ENCODE measurements at regions not wholly inside any gene's neighbourhood (a gene's known extent, or its start where the extent isn't known, plus 50 kb on each side); places are given as distances from the start of the nearest gene placed in this dataset.

- H3K27ac ChIP-seq (ENCODE audit: low read depth in 1 of 3, low read length in 2 of 3): no peak overlapping the region
Observed at GRCh38 chr10:21208666-21209316, 311.7 kb upstream of the NEBL start.

DNA sequence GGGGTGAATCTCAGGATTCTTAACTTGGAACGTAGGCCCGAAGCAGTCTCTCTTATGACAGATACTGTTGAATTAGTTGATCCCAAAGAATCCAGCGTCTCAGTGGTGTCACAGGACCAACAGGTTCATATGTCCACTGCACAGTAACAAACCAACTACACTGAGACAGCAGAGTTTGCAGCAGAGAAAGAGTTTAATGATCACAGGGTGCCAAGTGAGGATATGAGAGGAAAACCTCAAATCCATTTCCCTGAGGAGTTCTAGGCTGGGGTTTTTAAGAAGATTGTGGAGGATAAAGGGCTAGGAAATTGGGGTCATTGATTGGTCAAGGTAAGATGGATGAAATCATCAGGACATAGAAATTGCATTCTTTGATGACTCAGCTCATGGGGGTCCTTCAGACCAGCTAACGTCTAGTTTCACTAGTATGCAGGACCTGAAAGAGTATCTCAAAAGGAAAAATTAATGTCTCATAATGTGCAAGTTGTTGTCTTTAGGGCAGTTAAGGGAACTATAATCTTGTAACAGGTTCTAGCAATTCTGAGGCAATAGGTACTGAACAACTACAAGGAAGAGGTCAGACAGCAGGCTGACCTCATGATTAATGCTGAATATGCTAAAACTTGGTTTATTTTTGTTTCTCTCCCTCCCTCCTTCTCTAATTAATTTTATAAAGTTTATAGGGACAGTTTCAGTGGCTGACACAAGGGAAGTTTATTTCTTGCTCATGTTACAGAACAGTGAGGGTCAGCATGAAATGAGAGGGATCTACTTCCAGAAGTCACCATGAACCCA is 310.9 kb upstream of the NEBL start:
- peaks cover 0 to 3% (median 0%) of the 10 kb centered on the region in 3 donors for H3K27me3 ChIP-seq (ENCODE audit: control insufficient read depth in 3 of 3, insufficient read depth in 3 of 3, low read length in 3 of 3)
- H3K4me1 ChIP-seq (ENCODE audit: control insufficient read depth in 3 of 3, insufficient read depth in 2 of 3, low read depth in 1 of 3, low read length in 2 of 3): no peaks in the 10 kb centered on the region
- H3K4me3 ChIP-seq (ENCODE audit: low read depth in 1 of 3, low read length in 3 of 3): no peak overlapping the region
- DNase-seq (no peak), FAIRE-seq (no peak)
- H3K36me3 ChIP-seq (ENCODE audit: control insufficient read depth in 3 of 3, insufficient read depth in 2 of 3, low read depth in 1 of 3, low read length in 3 of 3): no peaks in the 10 kb centered on the region
- WGBS, 3 donors: 82 to 87% (median 83%) methylated on average over 4 of the region's 4 CpGs
- H3K9me3 ChIP-seq (ENCODE audit: control insufficient read depth in 2 of 2, insufficient read depth in 1 of 2, low read depth in 1 of 2, low read length in 1 of 2): peaks cover 0 to 7% of the 10 kb centered on the region in 2 donors
- H3K27ac ChIP-seq (ENCODE audit: low read depth in 1 of 3, low read length in 2 of 3): no peak overlapping the region

More at GRCh38 chr10:21208666-21209316, 311.7 kb upstream of the NEBL start:
- Histone ChIP-seq H3K36me3 (ENCODE audit: control insufficient read depth in 3 of 3, insufficient read depth in 2 of 3, low read depth in 1 of 3, low read length in 3 of 3) (no peaks in the 10 kb centered on the region), H3K9me3 (ENCODE audit: control insufficient read depth in 2 of 2, insufficient read depth in 1 of 2, low read depth in 1 of 2, low read length in 1 of 2) (peaks cover 0 to 7% of the 10 kb centered on the region in 2 donors), H3K27me3 (ENCODE audit: control insufficient read depth in 3 of 3, insufficient read depth in 3 of 3, low read length in 3 of 3) (peaks cover 0 to 3% (median 0%) of the 10 kb centered on the region in 3 donors), H3K4me1 (ENCODE audit: control insufficient read depth in 3 of 3, insufficient read depth in 2 of 3, low read depth in 1 of 3, low read length in 2 of 3) (no peaks in the 10 kb centered on the region), H3K4me3 (ENCODE audit: low read depth in 1 of 3, low read length in 3 of 3) (no peak overlapping the region)
- 60 to 70% (median 66%) methylated on average over 7 of the region's 7 CpGs for WGBS, 3 donors
- FAIRE-seq (no peak), DNase-seq (no peak)

- Histone ChIP-seq H3K27ac (ENCODE audit: low read depth in 1 of 3, low read length in 2 of 3) (no peak overlapping the region), H3K9me3 (ENCODE audit: control insufficient read depth in 2 of 2, insufficient read depth in 1 of 2, low read depth in 1 of 2, low read length in 1 of 2) (peaks cover 0 to 7% of the 10 kb centered on the region in 2 donors), H3K4me1 (ENCODE audit: control insufficient read depth in 3 of 3, insufficient read depth in 2 of 3, low read depth in 1 of 3, low read length in 2 of 3) (no peaks in the 10 kb centered on the region), H3K4me3 (ENCODE audit: low read depth in 1 of 3, low read length in 3 of 3) (no peak overlapping the region), H3K27me3 (ENCODE audit: control insufficient read depth in 3 of 3, insufficient read depth in 3 of 3, low read length in 3 of 3) (peaks cover 0 to 3% (median 0%) of the 10 kb centered on the region in 3 donors), H3K36me3 (ENCODE audit: control insufficient read depth in 3 of 3, insufficient read depth in 2 of 3, low read depth in 1 of 3, low read length in 3 of 3) (no peaks in the 10 kb centered on the region)
- DNase-seq (no peak), FAIRE-seq (peak; percentile 39)
Observed at GRCh38 chr10:21205328-21205727, 308.2 kb upstream of the NEBL start.

GRCh38 chr10:21203473-21204107 is 306.5 kb upstream of the NEBL start:
- Histone ChIP-seq H3K36me3 (ENCODE audit: control insufficient read depth in 3 of 3, insufficient read depth in 2 of 3, low read depth in 1 of 3, low read length in 3 of 3) (no peaks in the 10 kb centered on the region), H3K4me1 (ENCODE audit: control insufficient read depth in 3 of 3, insufficient read depth in 2 of 3, low read depth in 1 of 3, low read length in 2 of 3) (no peaks in the 10 kb centered on the region), H3K27ac (ENCODE audit: low read depth in 1 of 3, low read length in 2 of 3) (no peak overlapping the region), H3K9me3 (ENCODE audit: control insufficient read depth in 2 of 2, insufficient read depth in 1 of 2, low read depth in 1 of 2, low read length in 1 of 2) (peaks cover 0 to 9% of the 10 kb centered on the region in 2 donors), H3K4me3 (ENCODE audit: low read depth in 1 of 3, low read length in 3 of 3) (no peak overlapping the region), H3K27me3 (ENCODE audit: control insufficient read depth in 3 of 3, insufficient read depth in 3 of 3, low read length in 3 of 3) (peaks cover 0 to 2% (median 0%) of the 10 kb centered on the region in 3 donors)
- 69 to 75% (median 71%) methylated on average over 10 of the region's 10 CpGs for WGBS, 3 donors
- DNase-seq: no peak
- FAIRE-seq: no peak

DNA sequence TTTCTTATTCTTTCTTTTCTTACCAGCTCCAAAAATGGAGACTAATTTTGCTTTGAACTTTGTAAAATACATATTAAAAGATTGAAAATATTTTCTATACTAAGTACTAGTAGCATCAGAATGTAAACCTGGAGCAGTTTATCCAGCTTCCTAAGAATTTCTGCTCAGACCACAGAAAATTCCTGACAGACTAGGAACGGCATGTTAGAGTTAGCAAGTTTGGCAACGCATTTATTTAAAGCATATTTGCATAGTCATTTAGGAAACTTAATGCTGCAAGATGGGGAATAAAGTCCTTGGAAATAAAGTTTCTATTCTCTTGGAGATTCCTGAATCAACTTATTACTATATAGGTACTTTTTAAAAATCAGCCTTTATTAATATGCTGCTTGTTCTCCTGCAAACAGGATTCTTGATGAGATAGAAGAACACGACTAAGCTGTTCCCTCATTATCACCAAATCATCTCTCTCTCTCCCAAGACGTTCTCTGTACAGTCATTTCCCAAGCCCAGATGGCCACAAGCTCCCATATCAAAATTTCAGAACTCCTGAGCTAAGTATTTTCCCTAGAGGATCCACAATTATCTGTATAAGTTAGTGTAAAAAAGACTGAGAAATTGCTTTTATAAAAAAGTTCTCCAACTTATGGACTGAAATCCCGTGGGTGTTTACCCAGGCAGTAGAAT is 305.8 kb upstream of the NEBL start:
- Histone ChIP-seq H3K9me3 (ENCODE audit: control insufficient read depth in 2 of 2, insufficient read depth in 1 of 2, low read depth in 1 of 2, low read length in 1 of 2) (peaks cover under 1 to 13% of the 10 kb centered on the region in 2 donors), H3K4me3 (ENCODE audit: low read depth in 1 of 3, low read length in 3 of 3) (no peak overlapping the region), H3K27me3 (ENCODE audit: control insufficient read depth in 3 of 3, insufficient read depth in 3 of 3, low read length in 3 of 3) (no peaks in the 10 kb centered on the region), H3K4me1 (ENCODE audit: control insufficient read depth in 3 of 3, insufficient read depth in 2 of 3, low read depth in 1 of 3, low read length in 2 of 3) (no peaks in the 10 kb centered on the region), H3K27ac (ENCODE audit: low read depth in 1 of 3, low read length in 2 of 3) (no peak overlapping the region), H3K36me3 (ENCODE audit: control insufficient read depth in 3 of 3, insufficient read depth in 2 of 3, low read depth in 1 of 3, low read length in 3 of 3) (no peaks in the 10 kb centered on the region)
- FAIRE-seq (no peak), DNase-seq (no peak)
- WGBS, 3 donors: 52 to 65% (median 55%) methylated on average over 5 of the region's 5 CpGs

DNA sequence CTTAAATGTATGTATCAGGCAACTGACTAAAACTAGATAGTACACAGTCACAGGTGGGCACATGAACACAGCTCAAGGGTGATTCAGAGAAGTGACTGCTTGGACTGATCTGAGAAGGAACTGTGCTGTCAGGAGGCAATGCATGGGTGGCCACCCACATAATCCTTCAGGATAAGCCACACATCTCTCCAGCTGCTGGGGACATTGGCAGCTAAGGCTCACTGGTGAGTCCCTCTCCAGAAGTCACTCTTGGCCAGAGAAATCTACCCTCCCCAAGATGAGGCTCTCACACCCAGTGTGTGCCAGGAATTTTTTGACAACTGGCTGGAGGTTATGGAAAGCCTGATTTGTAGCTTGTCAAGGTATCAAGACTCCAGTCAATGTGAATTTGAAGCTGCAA is 302.4 kb upstream of the NEBL start:
- no peak for FAIRE-seq
- Histone ChIP-seq H3K36me3 (ENCODE audit: control insufficient read depth in 3 of 3, insufficient read depth in 2 of 3, low read depth in 1 of 3, low read length in 3 of 3) (no peaks in the 10 kb centered on the region), H3K27ac (ENCODE audit: low read depth in 1 of 3, low read length in 2 of 3) (no peak overlapping the region), H3K4me3 (ENCODE audit: low read depth in 1 of 3, low read length in 3 of 3) (no peak overlapping the region), H3K4me1 (ENCODE audit: control insufficient read depth in 3 of 3, insufficient read depth in 2 of 3, low read depth in 1 of 3, low read length in 2 of 3) (no peaks in the 10 kb centered on the region), H3K27me3 (ENCODE audit: control insufficient read depth in 3 of 3, insufficient read depth in 3 of 3, low read length in 3 of 3) (no peaks in the 10 kb centered on the region), H3K9me3 (ENCODE audit: control insufficient read depth in 2 of 2, insufficient read depth in 1 of 2, low read depth in 1 of 2, low read length in 1 of 2) (peaks cover 3 to 15% of the 10 kb centered on the region in 2 donors)
- DNase-seq: no peak

DNA sequence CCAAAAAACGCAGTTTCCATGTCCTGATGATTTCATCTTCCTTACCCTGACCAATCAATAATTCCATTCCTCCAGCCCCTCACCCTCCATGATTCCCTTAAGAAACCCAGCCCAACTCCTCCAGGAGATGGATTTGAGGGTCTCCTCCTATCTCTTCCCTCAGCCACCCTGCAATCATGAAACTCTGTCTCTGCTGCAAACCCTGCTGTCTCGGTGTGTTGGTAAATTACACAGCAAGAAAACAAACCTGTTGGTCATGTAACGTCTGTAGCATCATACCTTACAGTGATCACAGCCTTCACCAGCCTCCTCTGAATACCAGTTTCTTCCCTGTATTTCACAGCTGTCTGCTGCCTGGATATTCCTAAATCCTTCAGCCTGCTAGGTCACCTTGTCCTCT is 300.7 kb upstream of the NEBL start:
- Histone ChIP-seq H3K9me3 (ENCODE audit: control insufficient read depth in 2 of 2, insufficient read depth in 1 of 2, low read depth in 1 of 2, low read length in 1 of 2) (peaks cover 3 to 15% of the 10 kb centered on the region in 2 donors), H3K27me3 (ENCODE audit: control insufficient read depth in 3 of 3, insufficient read depth in 3 of 3, low read length in 3 of 3) (no peaks in the 10 kb centered on the region), H3K27ac (ENCODE audit: low read depth in 1 of 3, low read length in 2 of 3) (no peak overlapping the region), H3K36me3 (ENCODE audit: control insufficient read depth in 3 of 3, insufficient read depth in 2 of 3, low read depth in 1 of 3, low read length in 3 of 3) (no peaks in the 10 kb centered on the region), H3K4me3 (ENCODE audit: low read depth in 1 of 3, low read length in 3 of 3) (no peak overlapping the region), H3K4me1 (ENCODE audit: control insufficient read depth in 3 of 3, insufficient read depth in 2 of 3, low read depth in 1 of 3, low read length in 2 of 3) (no peaks in the 10 kb centered on the region)
- FAIRE-seq: no peak
- 75 to 92% (median 86%) methylated on average over 3 of the region's 3 CpGs for WGBS, 3 donors
- no peak for DNase-seq

GRCh38 chr10:21196822-21197395 is 299.8 kb upstream of the NEBL start:
- Histone ChIP-seq H3K27ac (ENCODE audit: low read depth in 1 of 3, low read length in 2 of 3) (no peak overlapping the region), H3K9me3 (ENCODE audit: control insufficient read depth in 2 of 2, insufficient read depth in 1 of 2, low read depth in 1 of 2, low read length in 1 of 2) (peaks cover 3 to 15% of the 10 kb centered on the region in 2 donors), H3K36me3 (ENCODE audit: control insufficient read depth in 3 of 3, insufficient read depth in 2 of 3, low read depth in 1 of 3, low read length in 3 of 3) (no peaks in the 10 kb centered on the region), H3K4me1 (ENCODE audit: control insufficient read depth in 3 of 3, insufficient read depth in 2 of 3, low read depth in 1 of 3, low read length in 2 of 3) (no peaks in the 10 kb centered on the region), H3K27me3 (ENCODE audit: control insufficient read depth in 3 of 3, insufficient read depth in 3 of 3, low read length in 3 of 3) (no peaks in the 10 kb centered on the region), H3K4me3 (ENCODE audit: low read depth in 1 of 3, low read length in 3 of 3) (no peak overlapping the region)
- 74 to 91% (median 84%) methylated on average over 5 of the region's 5 CpGs for WGBS, 3 donors
- FAIRE-seq (no peak), DNase-seq (no peak)

All from small intestine (tissue), 7 donors.